SIG-M5 treated with dmso at 0.1 percent for 504 hours (cell line): ENCODE measurements at regions not wholly inside any gene's neighbourhood (a gene's known extent, or its start where the extent isn't known, plus 50 kb on each side); places are given as distances from the start of the nearest gene placed in this dataset.

Experiments
- DNase-seq: peaks from one replicate; lab custom pipeline; 2025; ENCODE audit not compliant: unreplicated experiment; lab: John Stamatoyannopoulos, UW

DNA sequence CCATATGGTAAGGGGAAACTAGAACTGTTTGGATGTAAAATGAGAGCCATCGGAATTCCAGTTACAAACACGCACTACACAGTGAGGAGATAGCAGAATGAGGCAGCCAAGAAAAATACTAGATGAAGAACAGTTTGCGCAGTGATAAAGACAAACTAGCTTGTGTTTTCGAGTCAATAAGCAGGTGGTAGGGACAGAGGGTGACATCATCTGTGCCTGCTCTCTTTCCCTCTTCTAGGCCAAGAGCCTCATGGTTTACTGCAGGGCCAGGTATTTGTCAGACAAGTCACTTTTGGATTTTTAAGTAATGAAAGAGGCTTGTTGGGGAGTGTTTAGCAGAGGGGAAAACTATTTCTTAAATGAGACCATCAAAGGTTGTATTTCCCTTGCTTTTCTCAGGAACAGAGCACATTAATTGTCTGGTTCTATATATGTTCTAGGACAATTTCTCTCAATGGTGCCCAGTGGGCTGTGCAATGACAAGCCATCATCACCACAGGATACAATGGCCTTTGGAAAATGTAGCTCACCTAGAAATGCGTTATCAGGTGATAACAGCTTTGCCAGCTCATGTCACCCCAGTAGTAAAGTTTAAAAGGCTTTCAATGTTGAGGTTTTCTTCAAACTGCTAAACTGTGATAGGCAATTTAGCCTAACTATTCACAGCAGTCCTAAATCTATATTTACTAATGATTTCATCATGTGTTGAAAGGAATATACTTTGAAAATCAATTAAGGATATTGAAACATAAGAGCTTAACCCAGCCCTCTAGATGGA, 1210.3 kb upstream of the ZEB2 start:
- DNase-seq, result no peak

DNA sequence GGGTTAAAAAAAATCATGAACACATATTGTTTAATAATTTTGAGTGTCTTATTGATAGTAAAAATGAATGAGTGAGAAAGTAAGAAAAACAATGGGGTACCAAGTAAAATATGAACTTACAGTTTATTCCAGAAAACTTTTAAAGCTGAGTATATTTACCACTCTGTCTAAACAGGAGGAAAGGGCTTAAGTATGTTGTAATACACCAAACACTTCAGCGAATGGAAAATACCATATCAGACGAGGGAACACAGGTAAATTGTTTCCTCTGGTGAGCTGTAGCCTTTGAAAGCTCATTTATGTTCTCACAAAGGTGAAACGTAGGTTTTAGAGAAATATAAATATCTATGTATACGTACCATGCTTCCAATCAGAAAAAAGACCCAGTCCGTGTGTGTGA, 1209.6 kb upstream of the ZEB2 start:
- DNase-seq, result no peak

DNA sequence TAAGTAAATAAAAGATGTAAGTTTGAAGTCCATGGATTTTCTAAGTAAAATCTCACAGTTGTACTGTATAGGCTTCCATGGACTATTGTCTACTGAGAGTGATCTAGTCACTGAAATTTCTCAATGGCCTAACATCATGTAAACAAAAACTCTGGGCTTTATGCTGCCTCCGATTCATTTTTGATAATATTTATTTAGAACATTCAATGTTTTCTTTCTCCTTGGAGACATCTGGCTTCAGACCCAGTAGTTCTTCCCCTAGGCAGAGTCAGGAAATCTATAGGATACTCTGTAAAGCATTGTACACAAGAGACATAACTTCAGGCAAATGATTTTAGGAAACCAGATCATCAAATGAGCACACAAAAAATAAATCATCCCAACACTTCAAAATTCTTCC, 1208.6 kb upstream of the ZEB2 start:
- no peak for DNase-seq

DNA sequence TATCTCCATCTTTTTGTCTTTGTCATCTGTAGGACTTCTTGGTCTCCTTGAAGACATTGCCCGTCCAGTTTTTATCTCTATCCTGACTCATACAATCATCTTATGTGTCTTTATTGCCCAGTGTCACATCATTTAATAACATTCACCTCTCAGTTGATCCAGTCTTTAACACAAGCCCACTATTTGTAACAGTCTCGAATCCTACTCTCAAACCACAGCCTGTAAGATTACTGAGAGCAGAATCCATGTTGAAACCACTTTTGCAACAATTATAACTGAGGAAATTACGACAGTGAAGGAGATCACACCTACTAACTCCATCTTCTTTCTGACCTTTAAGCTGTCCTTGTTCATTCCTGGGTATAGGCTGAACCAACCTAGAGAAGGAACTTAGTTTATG, 1206.0 kb upstream of the ZEB2 start:
- DNase-seq, result peak; percentile 58

DNA sequence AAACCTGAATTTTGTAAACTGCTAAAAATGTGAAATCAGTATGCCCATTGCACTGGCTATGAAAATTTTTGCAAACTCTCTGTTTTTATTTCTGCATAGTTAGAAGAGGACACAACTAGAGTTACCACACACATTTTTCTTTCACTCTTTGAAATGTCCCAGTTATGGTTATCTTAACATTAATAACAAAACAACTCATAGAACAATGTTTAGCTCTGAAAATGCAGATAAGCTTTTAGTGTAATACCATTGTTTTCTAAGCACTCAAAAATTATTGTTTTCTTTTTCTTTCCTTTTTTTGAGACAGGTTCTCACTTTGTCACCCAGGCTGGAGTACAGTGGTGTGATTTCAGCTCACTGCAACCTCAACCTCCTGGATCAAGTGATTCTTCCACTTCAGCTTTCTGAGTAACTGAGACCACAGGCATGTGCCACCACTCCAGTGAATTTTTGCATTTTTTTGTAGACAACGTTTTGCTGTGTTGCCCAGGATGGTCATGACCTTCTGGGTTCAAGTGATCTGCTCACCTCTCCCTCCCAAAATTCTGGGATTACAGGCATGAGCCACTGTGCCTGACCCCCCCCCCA, 1204.5 kb upstream of the ZEB2 start:
- no peak for DNase-seq

DNA sequence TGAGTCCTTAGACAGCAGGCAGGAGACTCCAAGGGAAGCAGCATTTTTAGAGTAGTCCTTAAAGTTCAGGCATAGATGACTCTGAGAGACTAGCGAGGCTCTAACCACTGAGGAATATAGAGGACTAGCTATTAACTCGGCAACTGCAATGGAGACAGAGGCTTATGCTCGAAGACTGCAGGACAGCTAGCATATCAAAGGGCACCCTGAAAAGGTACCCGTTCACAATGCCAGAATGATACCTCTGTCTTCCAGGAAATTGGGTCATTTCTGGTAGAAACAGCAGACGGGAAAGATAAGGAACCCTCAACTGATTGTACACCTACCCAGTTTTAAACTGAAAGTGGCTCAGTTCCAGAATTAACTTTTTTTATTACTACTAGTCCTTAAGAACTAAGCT, 1204.0 kb upstream of the ZEB2 start:
- DNase-seq, result no peak

DNA sequence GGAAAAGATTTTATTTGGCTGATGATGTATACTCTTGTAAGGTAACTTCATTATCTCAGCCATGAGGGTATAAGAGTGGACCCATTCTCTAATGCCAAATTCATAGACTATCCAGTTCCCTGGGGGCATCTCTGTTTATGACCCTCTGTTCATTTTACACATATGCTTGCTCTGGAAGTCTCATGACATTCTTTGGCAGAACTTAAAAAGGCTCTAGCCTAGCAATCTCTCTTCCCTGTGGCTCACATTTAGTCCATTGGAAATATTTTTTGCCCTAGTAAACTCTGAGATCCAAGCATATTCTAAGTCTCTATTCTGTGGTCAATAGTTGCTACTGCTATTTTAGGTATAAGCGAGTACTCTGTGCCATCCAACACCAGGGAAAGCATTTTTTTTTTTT, 1201.8 kb upstream of the ZEB2 start:
- DNase-seq, result no peak

DNA sequence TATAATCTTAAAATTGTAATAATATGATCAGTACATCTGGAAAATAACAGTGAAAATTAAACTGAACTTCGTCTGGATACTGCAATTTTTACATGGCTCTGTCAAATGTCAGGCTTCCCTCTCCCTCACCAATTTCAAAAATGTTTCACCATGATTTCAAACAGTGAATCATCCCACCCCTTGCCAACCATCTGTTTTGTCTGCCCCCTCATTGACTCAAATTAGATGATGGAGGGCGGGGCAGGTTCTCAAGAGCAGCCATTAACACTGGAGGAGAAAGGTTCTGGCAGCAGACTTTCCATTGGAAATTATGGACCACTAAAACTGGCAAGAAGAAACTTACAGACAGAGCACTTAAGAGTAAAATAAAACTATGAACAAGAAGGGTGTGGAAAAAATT, 1195.7 kb upstream of the ZEB2 start:
- DNase-seq, result no peak

DNA sequence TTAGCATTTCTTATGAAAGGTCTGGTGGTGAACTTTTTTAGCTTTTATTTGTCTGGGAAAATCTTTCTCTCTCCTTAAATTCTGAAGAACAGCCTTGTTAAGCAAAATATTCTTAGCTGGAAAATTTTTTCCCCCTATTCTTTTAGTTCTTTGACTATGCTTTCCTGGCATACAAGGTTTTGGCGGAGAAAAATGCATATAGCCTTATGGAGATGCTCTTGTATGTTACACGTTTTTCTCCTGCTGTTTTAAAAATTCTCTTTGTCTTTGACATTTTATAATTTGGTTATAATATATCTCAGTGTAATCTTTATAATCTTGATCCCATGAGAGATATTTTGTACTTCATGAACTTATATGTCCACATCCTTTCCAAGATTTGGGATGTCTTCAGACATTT, 1190.4 kb upstream of the ZEB2 start:
- DNase-seq, result no peak

DNA sequence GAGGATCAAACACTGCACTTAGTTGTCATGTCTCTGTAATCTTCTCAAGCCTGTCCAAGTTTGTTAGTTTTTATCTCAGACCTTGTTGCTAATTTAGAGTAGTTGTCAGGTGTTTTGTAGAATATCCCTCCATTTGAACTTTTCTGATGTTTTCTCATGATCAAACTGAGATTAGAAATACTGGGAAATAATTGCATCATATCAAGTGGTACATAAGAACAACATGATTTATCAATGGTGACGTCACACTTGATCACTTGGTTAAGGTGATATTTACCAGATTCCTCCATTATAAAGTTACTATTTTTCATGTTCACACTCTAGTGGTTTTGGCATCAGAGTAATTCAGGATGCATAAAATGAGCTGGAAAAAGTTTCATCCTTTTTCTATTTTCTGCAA, 1182.4 kb upstream of the ZEB2 start:
- no peak for DNase-seq

DNA sequence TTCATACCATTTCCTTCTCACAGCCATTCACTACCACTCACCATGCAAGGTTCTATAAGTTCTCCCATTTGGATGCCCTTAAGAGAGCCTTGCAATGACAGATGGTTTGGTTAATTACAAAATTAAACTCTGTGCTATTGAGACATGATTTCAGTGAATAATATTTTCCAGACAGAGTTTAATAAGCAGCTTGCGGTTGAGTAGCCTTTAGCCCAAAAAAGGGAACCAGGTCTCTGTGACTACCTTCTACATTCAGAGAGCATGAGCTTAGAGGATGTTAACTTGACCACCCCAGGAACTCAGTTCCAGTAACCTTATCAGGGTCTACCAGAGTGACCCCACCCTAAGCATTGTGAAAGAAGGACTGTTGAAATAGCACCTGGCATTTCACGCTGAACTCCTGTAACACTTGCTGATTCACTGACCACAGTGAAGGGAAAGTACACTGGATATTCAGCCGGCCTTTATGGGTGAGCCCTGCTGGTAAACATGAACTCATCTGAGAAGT, 1173.1 kb upstream of the ZEB2 start:
- DNase-seq, result peak; percentile 90

DNA sequence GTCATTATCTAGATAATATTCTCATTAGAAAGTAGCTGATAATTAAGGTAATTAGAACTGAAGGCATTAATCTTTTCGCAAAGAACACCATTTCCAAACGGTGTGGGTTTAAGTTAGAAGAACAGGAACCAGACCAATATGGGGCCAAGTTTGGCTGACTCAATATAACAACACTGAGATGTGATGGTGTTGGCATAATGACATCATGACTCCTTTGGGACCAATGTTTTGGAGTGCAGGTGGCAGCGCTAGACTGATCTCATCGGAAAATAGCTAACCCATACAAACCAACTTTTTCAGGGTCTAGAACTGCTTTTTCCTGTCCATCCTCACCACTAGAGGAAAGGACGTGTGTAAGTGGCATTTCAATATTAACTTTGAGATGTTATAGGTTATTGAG, 1171.7 kb upstream of the ZEB2 start:
- DNase-seq, result no peak

DNA sequence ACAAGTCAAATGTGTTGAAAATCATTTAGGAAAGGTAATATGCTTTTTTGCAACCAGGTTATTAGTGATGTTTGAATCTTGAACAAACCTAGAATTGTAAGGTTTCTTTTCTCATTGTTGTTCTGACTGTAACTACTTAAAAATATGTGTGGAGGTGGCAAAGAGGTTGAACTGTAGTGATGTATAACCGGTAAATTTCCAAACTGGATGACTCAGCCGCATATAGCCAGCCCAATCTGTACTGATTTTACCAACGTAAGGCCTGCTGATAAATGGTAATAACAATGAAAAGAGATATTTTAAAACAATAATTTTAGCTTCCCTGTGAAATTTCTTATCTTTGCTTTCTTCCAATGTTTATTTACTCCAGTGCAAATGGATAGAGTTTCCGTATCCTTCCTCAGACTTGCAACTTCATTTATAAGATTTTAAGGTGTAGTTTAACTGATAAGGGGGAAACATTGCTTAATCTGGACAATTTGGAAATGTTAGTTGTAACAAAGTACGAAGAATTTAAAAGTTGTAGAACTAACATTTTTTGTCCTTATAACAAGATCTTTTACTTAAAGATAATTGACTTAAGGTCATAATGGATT, 1170.4 kb upstream of the ZEB2 start:
- no peak for DNase-seq

DNA sequence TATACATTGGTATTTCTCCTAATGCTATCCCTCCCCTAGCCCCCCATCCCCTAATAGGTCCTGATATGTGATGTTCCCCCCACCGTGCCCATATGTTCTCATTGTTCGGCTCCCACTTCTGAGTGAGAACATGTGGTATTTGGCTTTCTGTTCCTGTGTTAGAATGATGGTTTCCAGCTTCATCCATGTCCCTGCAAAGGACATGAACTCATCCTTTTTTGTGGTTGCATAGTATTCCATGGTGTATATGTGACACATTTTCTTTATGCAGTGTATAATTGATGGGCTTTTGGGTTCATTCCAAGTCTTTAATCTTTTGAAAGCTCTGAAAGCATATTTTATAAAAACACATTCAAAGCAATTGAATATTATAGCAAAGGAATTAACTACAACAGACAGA, 1169.4 kb upstream of the ZEB2 start:
- DNase-seq, result no peak

DNA sequence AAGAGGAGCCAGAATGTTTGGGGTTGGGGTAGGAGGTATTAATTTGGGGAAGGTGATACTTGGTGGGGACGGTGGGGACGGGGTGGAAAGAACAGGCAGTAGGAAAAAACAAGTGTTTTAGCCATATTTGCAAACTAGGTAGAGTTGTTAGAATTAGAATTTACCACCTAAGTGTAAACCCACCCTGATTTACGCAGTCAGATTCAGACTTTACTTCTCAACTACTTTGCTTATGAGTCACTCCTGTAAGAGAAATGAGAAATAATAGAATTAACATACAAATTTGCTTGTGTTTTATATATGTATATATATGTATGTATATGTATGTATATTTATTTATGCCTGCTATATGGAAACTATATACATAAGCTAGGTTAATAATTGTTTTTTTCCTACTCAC, 1168.2 kb upstream of the ZEB2 start:
- no peak for DNase-seq

DNA sequence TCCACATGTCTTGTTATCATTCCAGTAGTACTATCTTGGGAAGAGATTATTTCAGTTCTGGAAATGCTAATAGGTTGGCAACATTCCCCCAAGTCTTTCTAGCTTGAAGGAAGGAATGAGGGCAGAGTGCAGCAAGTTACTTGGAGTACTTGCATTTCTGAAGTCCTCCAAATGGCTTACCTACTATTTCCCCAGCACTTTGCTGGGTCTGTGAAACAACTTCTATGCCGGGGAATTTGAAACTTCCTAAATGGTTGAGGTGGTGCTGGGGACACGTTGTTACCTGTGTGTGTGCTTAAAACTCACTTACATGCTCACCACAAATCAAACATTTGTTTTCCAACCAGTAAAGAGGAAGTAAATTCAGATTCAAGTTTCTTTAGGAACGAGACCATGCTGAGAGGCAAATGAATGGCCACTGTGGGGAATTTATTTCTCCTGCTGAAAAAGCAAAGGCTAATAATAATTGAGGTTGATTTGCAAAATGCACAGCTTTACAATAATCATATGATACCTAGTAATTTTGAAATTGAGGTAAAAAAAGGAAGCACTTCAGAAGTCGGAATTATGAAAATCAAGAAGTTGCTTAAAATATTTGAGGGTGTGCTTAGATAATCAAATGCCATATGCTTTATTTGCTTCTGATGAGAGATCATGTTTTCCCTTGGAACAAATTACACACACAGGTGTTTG, 1167.7 kb upstream of the ZEB2 start:
- DNase-seq, result no peak

DNA sequence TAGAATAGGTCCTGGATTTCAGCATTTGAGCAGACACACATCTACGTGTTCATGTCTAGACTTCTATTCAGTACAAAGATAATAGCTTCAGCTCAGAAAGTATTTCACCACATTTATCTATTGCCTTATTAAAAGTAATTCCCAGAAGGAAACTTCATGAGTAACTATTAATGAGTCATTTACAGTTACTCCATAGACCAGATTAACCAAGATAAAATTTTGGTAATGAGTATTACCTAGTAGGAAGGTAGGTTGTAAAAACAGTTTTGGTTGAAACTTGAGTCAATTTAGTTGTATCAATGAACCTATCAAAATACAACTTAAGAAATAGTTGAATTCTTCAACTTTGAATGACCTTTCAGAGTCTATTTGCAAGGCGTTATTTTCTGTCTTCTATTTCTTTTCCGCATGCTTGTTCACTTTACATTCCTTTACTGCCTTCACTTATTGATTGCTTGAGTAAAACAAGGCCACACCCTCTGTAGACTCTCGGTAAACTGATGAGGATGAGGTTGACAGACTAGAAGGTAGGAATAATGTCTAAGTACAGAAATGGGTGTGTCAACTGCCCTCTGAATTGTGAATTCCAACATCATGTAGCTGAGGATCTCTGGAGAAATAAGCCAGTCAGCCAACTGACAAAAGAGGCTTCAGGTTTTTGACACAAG, 1165.6 kb upstream of the ZEB2 start:
- no peak for DNase-seq

DNA sequence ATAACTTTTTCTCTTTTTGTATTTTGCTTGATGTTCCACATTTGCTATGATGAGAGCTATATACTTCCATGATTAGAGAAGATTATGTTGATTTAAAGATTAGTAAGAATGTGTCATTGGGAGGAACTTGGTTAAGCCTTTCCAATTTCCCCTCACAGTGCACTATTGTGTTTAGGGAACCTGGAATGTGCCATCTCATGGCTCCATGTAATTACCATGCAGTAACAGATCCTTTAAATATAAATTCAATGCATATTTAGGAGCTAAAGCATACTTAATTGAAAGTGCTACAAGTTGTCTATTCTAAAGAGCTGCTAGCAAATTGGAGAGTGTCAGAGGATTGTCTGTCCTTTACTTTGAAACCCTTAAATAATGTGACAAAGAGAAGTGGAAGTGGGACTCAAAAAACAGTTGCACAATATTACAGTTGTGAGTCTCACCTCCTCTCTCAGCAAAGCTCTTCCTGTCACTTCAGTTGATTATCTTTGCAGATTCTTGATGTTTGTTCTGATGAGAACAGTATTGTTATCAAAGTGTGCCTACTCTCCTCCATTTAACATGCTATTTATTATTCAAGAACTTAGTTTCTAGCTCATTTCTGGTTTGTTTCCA, 1162.7 kb upstream of the ZEB2 start:
- peak; percentile 37 for DNase-seq

DNA sequence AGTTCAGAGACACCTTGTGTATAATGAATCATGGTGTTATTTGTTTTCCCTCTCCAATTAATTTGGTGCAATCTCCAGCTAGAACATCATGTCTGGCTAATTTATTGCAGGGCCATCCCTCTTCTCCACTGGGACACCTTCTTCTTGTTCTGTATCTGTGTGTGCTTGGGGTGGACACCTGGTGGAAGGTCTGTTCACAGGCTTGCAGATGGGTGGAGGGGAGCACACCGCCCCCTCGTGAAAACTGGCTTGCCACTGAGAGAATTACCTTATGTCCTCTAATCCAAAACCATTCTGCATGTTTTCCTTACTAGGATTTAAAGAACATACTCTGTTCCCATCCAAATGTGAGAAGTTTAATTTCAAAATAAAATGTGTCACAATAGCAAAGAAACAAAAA, 1160.4 kb upstream of the ZEB2 start:
- no peak for DNase-seq

DNA sequence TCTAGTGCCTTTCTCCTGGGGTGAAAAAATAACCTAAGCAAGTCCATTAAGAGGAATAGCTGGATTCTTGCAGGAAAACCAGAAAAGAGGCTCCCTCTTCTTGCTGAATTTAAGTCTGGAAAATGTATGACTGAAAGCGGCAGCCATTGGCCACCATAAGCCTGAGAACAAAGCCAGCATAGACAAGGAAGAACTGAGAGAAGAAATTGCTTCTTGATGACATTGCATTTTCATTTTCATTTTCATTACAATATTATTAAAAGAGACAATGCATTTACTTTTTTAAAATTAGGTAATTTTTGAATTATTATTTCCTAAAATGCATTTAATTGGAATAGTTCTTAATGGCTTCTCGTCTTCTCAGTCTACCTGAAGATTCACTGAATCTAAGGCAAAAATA, 1157.5 kb upstream of the ZEB2 start:
- no peak for DNase-seq

DNA sequence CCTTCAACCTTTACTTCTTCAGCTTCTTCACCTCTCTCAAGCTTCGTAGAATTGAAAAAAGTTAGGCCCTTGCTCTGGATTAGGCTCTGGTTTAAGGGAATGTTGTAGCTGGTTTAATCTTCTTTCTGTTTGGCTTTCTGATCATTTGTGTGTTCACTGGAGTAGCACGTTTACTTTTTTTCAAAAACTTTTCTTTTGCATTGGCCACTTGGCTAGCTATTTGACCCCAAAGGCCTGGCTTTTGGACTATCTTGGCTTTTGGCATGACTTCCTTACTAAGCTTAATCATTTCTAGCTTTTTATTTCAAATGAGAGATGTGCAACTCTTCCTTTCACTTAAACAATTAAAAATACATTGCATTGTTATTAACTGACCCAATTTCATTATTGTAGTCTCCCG, 1154.8 kb upstream of the ZEB2 start:
- DNase-seq, result no peak
